Limb (tissue), 2 donors: ENCODE measurements at regions not wholly inside any gene's neighbourhood (a gene's known extent, or its start where the extent isn't known, plus 50 kb on each side); places are given as distances from the start of the nearest gene placed in this dataset.
A peak's percentile ranks its signal among the peaks of the same experiment; 100 is the strongest.

Experiments
- DNase-seq, 2 donors: peaks; one replicate each; pipeline ENCODE4 v3.0.0-alpha.2; 2016; ENCODE audit errors: extremely low spot score in 2 of 2

DNA sequence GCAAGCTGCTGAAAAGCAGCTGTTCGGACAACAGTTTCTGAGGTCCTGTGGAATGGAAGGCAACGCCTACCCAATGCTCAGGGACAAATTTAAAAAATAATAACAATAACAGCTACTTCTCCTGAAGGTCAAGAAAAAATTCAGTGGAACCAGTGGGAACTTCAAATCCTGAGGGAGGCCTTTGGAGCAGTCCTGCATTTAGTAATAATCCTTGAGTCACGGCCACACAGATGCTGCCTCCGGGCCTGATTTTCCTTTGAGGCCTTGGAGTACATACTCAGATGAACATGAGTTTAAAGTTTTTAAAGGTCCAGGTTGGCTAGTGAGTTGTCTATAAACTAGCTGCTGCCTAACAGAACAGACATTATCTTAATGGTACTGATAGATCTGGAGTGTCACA is 268.0 kb downstream of the MSRB3 start:
- DNase-seq: no peak

DNA sequence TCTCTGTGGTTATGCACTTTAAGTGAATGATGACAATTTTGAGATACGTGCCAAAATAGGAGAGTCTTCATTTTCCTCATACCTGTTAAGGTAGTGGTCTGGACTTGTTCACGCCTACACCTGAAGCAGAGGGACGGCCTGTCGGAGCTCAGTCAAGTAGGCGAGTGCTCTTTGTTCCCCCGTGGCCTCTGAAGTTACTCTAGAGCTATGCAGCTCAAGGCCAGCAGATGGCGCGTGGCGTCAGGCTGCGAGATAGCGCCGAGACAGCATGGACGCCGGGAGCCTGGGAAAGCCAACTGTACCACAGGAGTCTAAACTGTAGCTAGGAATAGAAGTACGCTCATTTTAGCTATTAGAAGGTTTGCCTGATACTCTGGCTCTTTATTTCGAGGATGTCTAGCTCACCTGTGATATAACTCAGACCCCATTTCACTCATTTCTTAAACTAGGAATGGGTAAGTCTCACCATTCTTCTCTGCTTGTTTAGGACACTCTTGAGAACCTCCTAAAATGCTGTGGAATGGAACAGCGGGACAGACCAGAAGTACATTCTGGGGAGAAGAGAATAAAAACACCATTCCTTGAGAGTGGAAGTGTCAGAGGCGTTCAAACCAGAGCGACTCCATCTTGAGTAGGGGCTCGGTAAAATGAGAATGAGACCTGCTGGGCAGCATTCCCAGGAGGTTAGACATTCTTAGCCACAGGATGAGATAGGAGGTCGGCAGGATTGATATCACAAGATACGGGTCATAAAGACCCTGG is 267.4 kb upstream of the HMGA2 start:
- DNase-seq: peak; percentile 76 to 89

DNA sequence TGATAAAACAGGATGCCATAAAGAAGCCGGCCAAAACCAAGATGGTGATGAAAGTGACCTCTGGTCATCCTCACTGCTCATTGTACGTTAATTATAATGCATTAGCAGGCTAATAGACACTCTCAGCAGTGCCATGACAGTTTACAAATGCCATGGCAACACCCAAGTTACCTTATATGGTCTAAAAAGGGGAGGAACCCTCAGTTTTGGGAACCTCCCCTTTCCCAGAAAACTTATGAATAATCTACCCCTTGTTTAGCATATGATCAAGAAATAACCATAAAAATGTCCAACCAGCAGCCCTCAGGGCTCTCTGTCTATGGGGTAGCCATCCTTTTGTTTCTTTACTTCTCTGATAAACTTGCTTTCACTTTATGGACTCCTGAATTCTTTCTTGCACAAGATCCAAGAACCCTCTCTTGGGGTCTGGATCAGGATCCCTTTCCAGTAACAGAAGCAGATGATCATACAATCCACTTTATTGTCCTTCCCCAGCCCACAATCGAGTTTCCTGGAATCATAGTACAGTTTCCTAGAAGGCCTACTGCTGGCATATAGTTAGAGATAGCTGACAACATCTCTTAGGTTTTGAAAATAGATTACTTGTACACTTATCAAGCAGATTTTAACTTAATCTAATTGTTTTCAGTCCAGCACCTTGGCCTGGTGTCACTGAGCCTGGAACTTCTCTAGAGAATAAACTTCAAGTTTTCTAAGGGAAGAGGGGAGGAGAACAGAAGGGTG is 266.7 kb upstream of the HMGA2 start:
- DNase-seq: no peak

DNA sequence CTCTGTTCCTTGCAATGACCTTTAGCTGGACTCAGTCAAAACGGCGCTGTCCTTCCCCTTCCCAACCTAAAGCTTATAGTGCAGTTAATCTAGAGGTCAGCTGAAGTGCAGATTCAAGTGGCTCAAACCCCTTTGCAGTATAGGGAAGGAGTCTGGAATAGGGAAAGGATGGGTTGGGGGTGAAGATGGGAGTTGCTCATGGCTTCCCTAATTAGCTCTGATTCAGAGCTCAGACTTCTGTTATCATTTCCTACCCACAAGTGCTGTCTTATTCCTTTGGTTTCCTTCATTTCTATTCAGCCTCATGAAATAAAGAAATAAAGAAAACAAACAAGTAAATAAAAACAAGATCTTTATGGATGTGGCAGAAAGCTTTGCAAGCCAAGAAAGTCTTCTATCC is 264.0 kb upstream of the HMGA2 start:
- no peak for DNase-seq

DNA sequence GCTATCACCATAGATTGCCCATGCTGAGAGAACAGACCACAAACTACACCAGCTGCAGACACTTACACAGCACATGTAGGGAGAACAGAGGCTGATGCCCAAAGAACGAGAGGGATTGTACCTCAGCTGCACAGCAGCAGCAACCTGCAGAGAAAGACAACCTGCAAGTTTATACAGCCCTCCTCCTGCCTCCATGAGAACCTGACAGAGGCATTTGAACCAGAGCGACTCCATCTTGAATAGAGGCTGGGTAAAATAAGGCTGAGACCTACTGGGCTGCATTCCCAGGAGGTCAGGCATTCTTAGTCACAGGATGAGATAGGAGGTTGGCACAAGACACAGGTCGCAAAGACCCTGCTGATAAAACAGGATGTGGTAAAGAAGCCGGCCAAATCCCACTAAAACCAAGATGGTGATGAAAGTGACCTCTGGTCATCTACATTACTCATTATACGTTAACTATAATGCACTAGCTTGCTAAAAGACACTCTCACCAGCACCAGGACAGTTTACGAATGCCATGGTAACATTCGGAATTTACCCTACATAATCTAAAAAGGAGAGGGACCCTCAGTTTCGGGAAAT is 262.4 kb upstream of the HMGA2 start:
- DNase-seq: no peak

DNA sequence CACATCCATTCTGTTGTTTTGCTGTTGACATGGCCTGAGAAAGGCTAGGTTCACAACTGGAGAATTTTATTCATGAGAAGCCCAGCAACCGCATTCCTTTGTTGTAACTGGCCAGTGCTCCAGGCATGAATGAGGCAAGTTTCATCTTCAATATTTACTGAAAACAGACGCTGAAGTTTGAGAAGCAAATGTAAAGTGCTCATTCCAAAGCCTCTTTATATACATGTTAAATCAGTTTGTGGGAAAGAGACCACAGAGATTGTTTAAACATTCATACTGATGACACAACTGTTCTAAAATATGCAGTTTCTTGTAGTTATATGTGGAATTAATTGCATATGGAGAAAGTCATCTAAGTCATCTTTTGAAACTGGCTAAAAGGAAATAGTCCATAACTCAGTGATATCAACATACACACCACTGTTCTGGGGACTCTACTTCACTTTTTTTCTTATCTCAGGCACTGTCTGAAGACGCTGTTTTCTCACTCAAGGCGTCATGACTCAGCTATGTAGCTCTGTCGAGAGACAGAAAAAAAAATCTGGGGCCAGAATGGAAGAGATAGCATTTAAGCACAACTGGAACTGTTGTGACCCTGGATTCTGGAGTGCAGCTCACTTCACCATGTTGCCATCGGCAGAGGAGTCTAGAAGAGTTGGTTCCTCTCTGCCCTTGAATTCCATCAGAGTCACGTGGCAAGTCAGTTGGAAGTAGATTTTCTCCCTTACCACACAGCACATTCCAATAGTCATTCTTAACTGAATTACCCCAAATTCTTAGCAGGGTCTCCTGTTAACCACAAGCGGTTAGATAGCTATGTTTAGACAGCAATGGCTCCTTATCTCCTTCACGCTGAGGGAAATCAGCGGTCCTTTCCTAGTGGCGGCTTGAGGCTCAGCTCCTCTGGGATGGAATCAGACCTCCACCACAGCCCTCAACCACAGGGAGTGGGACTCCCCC is 258.4 kb upstream of the HMGA2 start:
- no peak for DNase-seq

DNA sequence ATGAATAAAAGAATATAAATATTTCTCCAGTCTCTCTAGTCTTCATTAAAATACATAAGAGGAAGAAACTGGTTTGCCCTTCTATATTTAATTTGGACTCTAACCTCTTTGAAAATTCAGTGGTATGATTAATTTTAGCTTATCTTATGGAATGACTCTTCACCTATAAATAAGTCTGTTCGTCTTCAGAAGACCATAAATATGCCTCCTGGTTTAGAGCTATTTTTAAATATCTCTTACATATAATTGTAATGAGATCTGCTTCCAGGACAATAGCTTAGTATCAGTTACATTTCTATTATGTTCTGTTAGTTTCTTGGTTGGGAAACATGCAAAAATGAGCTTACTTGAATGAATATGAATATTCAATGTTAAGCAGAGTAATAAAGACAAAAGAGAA is 257.5 kb upstream of the HMGA2 start:
- DNase-seq: no peak

DNA sequence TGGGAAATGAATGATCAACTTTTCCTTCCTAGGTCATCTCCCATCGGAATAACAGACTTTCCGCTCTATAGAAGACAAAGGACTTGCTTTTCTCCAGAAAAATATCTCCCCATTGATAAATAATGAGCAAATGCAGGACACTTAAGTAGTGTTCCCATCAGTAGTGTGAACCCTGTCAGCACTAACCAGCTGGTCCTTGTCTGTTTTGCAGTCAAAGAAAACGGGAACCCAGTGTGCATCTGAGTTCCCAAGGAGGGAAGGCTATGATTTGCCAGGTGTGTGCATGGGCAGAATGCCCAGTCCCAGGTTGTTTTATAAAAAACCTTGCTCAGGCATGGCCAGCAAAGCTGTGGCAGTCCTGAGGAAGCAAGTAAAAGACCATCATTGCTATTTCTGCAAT is 256.5 kb upstream of the HMGA2 start:
- no peak for DNase-seq

DNA sequence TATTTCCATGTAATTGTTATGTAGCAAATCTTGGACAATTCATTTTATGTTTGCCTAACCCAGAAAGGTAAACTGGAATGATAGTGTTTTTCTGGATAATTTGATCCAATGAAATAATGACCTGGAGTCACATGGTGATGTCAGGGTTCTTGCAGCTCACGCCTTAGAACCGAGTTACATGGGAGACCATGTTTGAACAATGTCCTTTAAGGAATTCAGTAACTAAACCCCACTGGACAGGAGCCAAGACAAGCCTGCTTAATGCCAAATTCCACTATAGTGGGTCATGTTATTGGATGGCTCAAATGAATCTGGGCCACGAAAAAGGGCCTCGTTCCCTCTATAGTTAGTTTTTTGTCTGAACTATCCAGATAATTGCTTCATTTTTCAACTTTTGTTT is 255.8 kb upstream of the HMGA2 start:
- peak in 1 of 2 donors; percentile 66 for DNase-seq

DNA sequence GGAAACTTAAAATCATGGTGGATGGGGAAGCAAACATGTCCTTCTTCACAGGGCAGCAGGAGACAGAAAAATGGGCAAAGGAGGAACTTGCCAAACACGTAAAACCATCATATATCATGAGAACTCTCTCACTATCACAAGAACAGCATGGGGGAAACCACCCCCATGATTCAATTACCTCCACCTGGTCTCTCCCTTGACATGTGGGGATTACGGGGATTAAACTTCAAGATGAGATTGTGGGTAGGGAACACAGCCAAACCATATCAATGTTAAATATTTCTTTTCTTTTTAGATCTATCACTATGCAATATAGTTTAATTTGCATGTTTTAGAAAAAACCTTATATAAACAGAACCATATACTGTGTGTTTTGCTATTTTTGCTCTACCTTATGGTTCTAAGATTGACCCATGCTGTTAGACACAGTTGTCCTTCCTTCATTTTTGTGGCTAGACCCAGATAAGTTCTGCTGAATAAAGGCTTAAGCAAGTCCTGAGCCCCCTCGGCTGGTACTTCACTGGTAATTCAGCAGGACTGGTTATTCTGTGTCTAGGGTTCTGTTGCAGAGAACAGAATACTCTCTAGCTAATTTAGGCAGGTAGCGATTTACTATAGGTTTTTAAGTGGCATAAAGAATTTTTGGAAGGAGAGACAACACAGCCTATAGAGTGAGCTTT is 253.7 kb upstream of the HMGA2 start:
- DNase-seq: no peak

DNA sequence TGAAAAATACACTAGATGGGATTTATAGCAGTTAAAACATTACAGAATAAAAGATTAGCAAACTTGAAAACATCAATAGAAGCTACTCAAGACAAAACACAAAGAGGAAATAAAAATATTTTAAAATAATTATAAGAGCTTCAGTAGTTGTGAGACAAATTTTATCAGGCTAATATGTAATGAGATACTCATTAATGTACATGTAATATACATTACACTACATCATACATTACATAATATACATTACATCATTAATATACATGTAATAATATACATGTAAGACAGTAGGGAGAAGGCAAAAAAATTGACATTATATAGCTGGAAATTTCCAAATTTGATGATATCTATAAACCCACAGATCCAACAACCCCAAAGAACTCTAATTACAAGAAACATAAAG is 249.4 kb upstream of the HMGA2 start:
- no peak for DNase-seq

DNA sequence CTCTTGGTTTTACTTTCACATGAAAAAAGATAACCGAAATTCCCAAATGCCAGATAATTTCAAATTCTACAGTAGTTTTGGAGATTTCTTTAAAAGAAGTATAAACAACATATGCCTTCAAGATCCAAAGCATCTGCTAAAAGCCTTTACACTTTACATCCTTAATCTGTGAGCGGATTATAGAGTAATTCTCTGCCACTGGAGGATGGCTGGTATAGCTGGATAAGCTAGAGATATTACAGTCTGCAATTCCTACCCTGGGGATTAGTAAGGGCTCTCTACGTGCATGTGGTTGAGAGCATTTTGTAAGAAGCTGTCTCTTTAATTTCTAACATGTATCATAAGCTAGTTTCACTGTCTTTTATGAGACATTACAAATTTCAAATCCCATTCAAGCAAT is 240.3 kb upstream of the HMGA2 start:
- no peak for DNase-seq

DNA sequence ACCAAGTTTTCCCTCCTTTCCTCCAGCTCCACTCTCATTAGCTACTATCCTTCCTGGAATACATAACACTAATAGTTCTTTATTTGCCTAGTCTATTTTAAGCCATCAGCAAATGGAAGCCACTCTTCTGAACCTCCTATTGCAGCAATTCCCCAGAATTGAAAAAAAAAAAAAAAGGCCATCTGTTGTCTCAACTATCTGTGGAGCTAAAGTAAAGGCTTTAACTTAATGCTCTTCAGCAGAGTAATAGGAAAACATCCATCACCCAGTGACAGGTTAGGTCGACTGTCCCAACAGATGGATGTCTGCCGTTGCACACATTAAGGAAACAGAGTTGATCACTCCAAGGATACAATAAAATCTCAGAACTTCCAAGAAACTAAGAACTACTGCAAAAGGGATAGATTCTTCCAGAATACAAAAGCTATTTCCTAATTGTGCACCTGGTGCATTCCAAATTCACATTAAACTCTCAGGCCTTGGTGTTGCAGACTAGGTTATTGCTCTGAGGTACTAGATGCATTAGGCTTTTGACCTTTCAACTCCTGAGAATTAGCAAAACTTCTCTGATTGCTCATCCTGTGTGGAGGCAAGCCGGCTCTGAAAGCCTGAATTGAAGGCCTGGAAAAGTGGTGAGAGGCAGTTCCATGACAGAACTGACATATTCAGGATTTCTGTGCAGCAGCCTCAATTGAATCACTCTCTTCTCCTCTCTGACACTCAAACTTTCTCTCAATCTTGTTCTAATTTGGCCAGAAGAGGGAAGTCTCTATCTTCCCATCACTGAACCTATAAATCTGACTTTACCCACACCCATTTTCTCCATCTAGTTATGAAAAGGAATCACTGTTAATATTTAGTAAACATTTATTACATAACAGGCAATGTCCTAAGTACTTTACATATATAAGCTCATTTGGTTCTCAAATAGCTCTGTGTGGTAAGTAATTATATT is 238.4 kb upstream of the HMGA2 start:
- DNase-seq: no peak

DNA sequence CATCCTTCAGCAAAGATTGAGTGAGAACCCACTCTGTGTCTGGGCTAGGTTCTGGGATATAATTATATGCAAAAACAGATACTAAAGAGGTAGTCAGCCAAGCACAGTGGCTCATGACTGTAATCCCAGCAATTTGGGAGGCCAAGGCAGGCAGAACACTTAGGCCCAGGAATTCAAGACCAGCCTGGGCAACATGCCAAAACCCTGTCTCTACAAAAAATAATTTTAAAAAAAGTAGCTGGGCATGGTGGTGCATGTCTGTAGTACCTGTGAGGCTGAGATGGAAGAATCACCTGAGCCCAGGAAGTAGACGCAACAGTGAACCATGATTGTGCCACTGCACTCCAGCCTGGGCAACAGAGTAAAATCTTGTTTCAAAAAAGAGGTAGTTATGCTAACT is 237.5 kb upstream of the HMGA2 start:
- no peak for DNase-seq

DNA sequence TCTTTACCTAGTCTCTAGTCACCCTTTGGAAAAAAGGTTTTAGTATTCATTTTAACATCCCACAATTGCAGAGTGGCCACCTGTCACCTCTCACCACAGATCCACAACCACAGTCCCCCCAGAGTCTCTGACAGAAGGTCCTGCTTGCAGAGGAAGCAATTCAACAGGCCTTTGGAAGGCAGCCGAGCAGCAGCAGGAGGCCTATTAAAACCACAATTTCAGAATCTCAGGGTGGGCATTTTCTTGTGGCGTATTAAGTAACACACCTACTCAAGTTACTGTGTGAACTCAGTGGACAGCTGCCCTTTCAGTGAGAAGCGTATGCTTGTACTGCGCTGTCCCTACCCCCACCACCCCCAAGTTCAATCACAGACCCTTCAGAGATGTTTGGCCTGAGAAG is 234.0 kb upstream of the HMGA2 start:
- DNase-seq: no peak

DNA sequence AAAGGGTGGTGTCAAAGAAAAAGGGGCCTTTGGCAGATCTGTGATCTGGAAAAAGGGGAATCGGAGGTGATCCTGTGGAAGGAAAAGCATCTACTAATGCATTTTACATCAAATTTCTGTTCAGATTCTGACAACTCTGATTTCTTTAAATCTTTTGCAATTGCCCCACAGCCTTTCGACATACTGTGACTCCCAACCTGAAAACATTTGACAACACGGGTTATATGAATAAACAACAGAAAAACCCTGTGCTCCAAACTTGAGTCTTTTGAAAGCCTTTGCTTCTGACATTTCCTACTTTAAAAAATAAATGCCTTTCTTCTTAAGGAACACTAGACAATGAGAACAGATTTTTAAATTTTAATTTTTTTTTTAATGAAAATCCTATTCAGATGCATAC is 231.9 kb upstream of the HMGA2 start:
- no peak for DNase-seq

DNA sequence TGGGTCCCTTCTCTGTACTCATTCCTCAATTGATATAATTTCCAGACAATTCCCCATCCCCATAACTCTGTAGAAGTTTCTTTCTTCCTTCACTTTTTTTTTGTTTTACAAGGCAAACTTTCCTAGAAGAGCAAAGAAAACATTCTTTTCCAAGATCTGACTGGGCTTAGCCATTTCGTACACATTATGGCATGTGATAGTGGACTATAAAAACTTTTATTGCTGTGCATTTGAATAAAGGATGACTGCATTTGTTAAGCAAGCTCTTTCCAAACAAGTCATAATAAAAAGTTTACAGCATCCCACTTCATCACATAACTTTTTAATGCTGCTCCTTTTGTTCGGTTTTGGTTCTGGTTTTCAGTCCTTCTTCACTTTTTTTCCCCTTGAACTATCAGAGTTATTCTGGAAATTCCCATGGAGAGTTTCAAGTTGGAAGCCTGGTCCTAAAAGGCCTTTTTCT is 231.0 kb upstream of the HMGA2 start:
- no peak for DNase-seq

DNA sequence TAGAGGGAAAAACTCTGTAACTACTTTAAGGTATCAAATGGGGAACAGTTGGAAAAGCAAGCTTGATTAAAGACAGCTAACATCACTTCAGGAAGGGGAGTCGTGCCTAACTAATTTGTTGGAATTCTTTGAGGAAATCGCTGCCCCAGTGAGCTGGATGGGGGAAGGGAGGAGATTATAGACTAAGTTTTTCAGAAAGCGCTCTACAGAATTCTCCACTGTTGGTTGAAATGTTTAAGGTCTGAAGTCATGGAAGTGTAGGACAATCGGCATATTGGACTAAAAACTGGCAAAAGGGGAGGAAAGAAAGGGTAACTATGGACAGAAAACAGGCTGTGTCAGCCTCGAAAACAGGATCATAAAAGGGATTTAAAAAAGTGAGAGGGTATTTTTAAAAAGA is 229.9 kb upstream of the HMGA2 start:
- peak in 1 of 2 donors; percentile 61 for DNase-seq

DNA sequence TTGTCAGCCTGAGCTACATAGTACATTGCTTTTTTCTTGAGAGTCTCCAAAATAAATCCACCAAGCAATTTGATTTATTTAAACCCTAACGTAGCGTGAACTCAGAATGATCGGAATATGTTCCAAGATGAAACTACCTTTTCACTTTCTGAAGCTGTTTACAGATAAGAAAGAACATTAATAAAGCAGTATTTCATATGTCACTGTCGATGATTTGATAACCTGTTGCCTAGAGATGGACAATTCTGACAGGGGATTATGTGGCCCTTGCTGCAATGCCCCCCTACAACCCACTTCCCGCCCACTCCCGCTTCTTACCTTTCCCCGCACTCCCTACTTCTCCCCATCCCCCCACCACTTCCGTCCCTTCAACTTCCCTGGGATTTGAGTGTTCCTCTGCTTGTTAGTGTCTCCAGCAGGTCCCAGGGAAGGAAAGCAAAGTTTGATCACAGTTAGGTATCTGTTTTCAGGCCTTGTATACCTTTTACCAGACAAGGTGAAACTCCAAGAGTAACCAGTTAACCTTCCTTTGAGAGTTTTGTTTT is 229.2 kb upstream of the HMGA2 start:
- DNase-seq: no peak
